Activated CD4-positive, alpha-beta T cell treated with anti-CD3 and anti-CD28 coated beads, Interleukin-2, amount 50 U/mL, for 16 hours (primary cell): ENCODE measurements at regions not wholly inside any gene's neighbourhood (a gene's known extent, or its start where the extent isn't known, plus 50 kb on each side); places are given as distances from the start of the nearest gene placed in this dataset.

Source experiments
- DNase-seq: peaks from one replicate; pipeline ENCODE4 v3.0.0-alpha.2; 2020

GRCh38 chr13:22198001-22198400 lies 527.1 kb downstream of the FGF9 start:
- no peak for DNase-seq

- no peak for DNase-seq
These were observed 527.9 kb downstream of the FGF9 start for GRCh38 chr13:22198641-22199217.

GRCh38 chr13:22200440-22200839 lies 529.6 kb downstream of the FGF9 start:
- DNase-seq = no peak

GRCh38 chr13:22201375-22201925 lies 530.6 kb downstream of the FGF9 start:
- no peak for DNase-seq

- no peak for DNase-seq
These were observed 539.5 kb downstream of the FGF9 start for GRCh38 chr13:22210134-22210930.

- no peak for DNase-seq
These were observed 541.0 kb downstream of the FGF9 start for GRCh38 chr13:22211876-22212275.

GRCh38 chr13:22212576-22212975 lies 541.7 kb downstream of the FGF9 start:
- DNase-seq = no peak

GRCh38 chr13:22214184-22214583 lies 543.3 kb downstream of the FGF9 start:
- no peak for DNase-seq

- DNase-seq = no peak
These were observed 547.9 kb downstream of the FGF9 start for GRCh38 chr13:22218797-22219196.

- no peak for DNase-seq
These were observed 548.8 kb downstream of the FGF9 start for GRCh38 chr13:22219709-22220108.

- DNase-seq = no peak
These were observed 549.6 kb downstream of the FGF9 start for GRCh38 chr13:22220151-22221135.

GRCh38 chr13:22223411-22223810 lies 552.5 kb downstream of the FGF9 start:
- no peak for DNase-seq

GRCh38 chr13:22226086-22226485 lies 555.2 kb downstream of the FGF9 start:
- DNase-seq = no peak

GRCh38 chr13:22227895-22228294 lies 557.0 kb downstream of the FGF9 start:
- no peak for DNase-seq

- no peak for DNase-seq
These were observed 559.0 kb downstream of the FGF9 start for GRCh38 chr13:22229916-22230315.

- no peak for DNase-seq
These were observed 561.3 kb downstream of the FGF9 start for GRCh38 chr13:22232186-22232585.

GRCh38 chr13:22235285-22235949 lies 564.5 kb downstream of the FGF9 start:
- DNase-seq = no peak

GRCh38 chr13:22235950-22236290 lies 565.0 kb downstream of the FGF9 start:
- DNase-seq = no peak

GRCh38 chr13:22238269-22238668 lies 567.4 kb downstream of the FGF9 start:
- no peak for DNase-seq

GRCh38 chr13:22240716-22241115 lies 569.8 kb downstream of the FGF9 start:
- no peak for DNase-seq

- no peak for DNase-seq
These were observed 572.7 kb downstream of the FGF9 start for GRCh38 chr13:22243469-22244163.

- no peak for DNase-seq
These were observed 581.5 kb downstream of the FGF9 start for GRCh38 chr13:22252281-22252830.
